ENCODE measurements at regions not wholly inside any gene's neighbourhood (a gene's known extent, or its start where the extent isn't known, plus 50 kb on each side); places are given as distances from the start of the nearest gene placed in this dataset.

GRCh38 chr14:89637581-89637980 is 220.5 kb upstream of the FOXN3 start:
- Histone ChIP-seq H3K27me3 (ENCODE audit: insufficient read depth, low read length) (no peaks in the 10 kb centered on the region), H3K79me2 (ENCODE audit: insufficient read depth, low read length) (no peaks in the 10 kb centered on the region), H3K4me3 (ENCODE audit: insufficient read depth, low read depth, low read length) (no peak overlapping the region), H3K9ac (ENCODE audit: low read length) (no peak overlapping the region), H3K4me1 (ENCODE audit: insufficient read depth, low read length) (no peaks in the 10 kb centered on the region), H3K36me3 (ENCODE audit: insufficient read depth, low read length) (no peaks in the 10 kb centered on the region), H3K4me2 (ENCODE audit: low read length) (no peak overlapping the region), H3K9me3 (ENCODE audit: insufficient read depth, low read depth, low read length) (no peaks in the 10 kb centered on the region), H4K20me1 (ENCODE audit: insufficient read depth, low read length) (no peaks in the 10 kb centered on the region), H2AFZ (ENCODE audit: low read depth, low read length) (no peak overlapping the region), H3K27ac (ENCODE audit: low read depth, low read length) (no peak overlapping the region)
- TF ChIP-seq, protein P1, sequence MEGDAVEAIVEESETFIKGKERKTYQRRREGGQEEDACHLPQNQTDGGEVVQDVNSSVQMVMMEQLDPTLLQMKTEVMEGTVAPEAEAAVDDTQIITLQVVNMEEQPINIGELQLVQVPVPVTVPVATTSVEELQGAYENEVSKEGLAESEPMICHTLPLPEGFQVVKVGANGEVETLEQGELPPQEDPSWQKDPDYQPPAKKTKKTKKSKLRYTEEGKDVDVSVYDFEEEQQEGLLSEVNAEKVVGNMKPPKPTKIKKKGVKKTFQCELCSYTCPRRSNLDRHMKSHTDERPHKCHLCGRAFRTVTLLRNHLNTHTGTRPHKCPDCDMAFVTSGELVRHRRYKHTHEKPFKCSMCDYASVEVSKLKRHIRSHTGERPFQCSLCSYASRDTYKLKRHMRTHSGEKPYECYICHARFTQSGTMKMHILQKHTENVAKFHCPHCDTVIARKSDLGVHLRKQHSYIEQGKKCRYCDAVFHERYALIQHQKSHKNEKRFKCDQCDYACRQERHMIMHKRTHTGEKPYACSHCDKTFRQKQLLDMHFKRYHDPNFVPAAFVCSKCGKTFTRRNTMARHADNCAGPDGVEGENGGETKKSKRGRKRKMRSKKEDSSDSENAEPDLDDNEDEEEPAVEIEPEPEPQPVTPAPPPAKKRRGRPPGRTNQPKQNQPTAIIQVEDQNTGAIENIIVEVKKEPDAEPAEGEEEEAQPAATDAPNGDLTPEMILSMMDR (IDR thresholded peaks at IDR 0.05; ENCODE audit: insufficient read depth, low read depth, low read length) = no peak
- no peak for TF ChIP-seq EZH2 (IDR thresholded peaks at IDR 0.05; ENCODE audit: insufficient read depth, low read length)
- Mint-ChIP-seq H3K9me3 (ENCODE audit: unreplicated experiment) (no peaks in the 10 kb centered on the region), H3K27ac (ENCODE audit: unreplicated experiment) (no peak overlapping the region), H3K36me3 (ENCODE audit: low read depth, unreplicated experiment) (no peaks in the 10 kb centered on the region), H3K4me3 (ENCODE audit: unreplicated experiment) (no peak overlapping the region), H3K27me3 (ENCODE audit: low read depth, unreplicated experiment) (no peaks in the 10 kb centered on the region), H3K4me1 (ENCODE audit: low read depth, unreplicated experiment) (peaks cover 9% of the 10 kb centered on the region)
- DNase-seq (ENCODE audit: low read depth) = no peak
- FAIRE-seq = no peak

DNA sequence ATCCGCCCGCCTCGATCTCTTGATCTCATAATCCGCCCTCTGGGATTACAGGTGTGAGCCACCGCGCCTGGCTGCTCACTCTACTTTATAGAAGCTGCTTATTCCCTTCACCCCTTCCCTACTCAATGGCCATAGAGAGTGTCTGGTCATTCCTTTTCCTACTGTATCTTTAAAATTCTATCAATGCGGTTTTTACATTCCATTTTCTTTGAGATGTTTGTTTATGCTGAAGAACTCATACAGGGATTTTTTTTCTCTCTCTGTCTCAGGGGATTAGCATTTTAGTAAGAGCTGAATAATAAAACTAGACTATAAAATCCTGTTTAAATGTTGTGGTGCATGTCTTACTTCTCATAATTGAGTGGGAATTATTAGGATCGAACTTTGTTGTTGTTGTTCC is 218.6 kb upstream of the FOXN3 start:
- no peak overlapping the region for H3K9ac ChIP-seq (ENCODE audit: low read length)
- no peak overlapping the region for H3K4me3 ChIP-seq (ENCODE audit: insufficient read depth, low read depth, low read length)
- Mint-ChIP-seq H3K4me3 (ENCODE audit: unreplicated experiment) (no peak overlapping the region), H3K27ac (ENCODE audit: unreplicated experiment) (peak overlapping the region; percentile 55), H3K27me3 (ENCODE audit: low read depth, unreplicated experiment) (no peaks in the 10 kb centered on the region), H3K4me1 (ENCODE audit: low read depth, unreplicated experiment) (peaks cover 19% of the 10 kb centered on the region), H3K9me3 (ENCODE audit: unreplicated experiment) (peaks cover 2% of the 10 kb centered on the region), H3K36me3 (ENCODE audit: low read depth, unreplicated experiment) (no peaks in the 10 kb centered on the region)
- H2AFZ ChIP-seq (ENCODE audit: low read depth, low read length) = no peak overlapping the region
- no peaks in the 10 kb centered on the region for H4K20me1 ChIP-seq (ENCODE audit: insufficient read depth, low read length)
- H3K27me3 ChIP-seq (ENCODE audit: insufficient read depth, low read length) = no peaks in the 10 kb centered on the region
- peak overlapping the region; percentile 7 for H3K4me2 ChIP-seq (ENCODE audit: low read length)
- no peaks in the 10 kb centered on the region for H3K9me3 ChIP-seq (ENCODE audit: insufficient read depth, low read depth, low read length)
- FAIRE-seq = no peak
- H3K36me3 ChIP-seq (ENCODE audit: insufficient read depth, low read length) = no peaks in the 10 kb centered on the region
- H3K27ac ChIP-seq (ENCODE audit: low read depth, low read length) = no peak overlapping the region
- no peaks in the 10 kb centered on the region for H3K79me2 ChIP-seq (ENCODE audit: insufficient read depth, low read length)
- H3K4me1 ChIP-seq (ENCODE audit: insufficient read depth, low read length) = peaks cover 12% of the 10 kb centered on the region
- TF ChIP-seq EZH2 (IDR thresholded peaks at IDR 0.05; ENCODE audit: insufficient read depth, low read length) = no peak
- TF ChIP-seq, protein P1 (IDR thresholded peaks at IDR 0.05; ENCODE audit: insufficient read depth, low read depth, low read length) = no peak
- no peak for DNase-seq (ENCODE audit: low read depth)

- TF ChIP-seq, protein P1 (IDR thresholded peaks at IDR 0.05; ENCODE audit: insufficient read depth, low read depth, low read length) = no peak
- no peak for TF ChIP-seq EZH2 (IDR thresholded peaks at IDR 0.05; ENCODE audit: insufficient read depth, low read length)
- Histone ChIP-seq H2AFZ (ENCODE audit: low read depth, low read length) (no peak overlapping the region), H3K79me2 (ENCODE audit: insufficient read depth, low read length) (no peaks in the 10 kb centered on the region), H3K9me3 (ENCODE audit: insufficient read depth, low read depth, low read length) (no peaks in the 10 kb centered on the region), H3K4me2 (ENCODE audit: low read length) (no peak overlapping the region), H3K27me3 (ENCODE audit: insufficient read depth, low read length) (no peaks in the 10 kb centered on the region), H4K20me1 (ENCODE audit: insufficient read depth, low read length) (no peaks in the 10 kb centered on the region), H3K4me1 (ENCODE audit: insufficient read depth, low read length) (peaks cover 20% of the 10 kb centered on the region), H3K27ac (ENCODE audit: low read depth, low read length) (no peak overlapping the region), H3K36me3 (ENCODE audit: insufficient read depth, low read length) (no peaks in the 10 kb centered on the region), H3K4me3 (ENCODE audit: insufficient read depth, low read depth, low read length) (no peak overlapping the region), H3K9ac (ENCODE audit: low read length) (no peak overlapping the region)
- H3K27me3 Mint-ChIP-seq (ENCODE audit: low read depth, unreplicated experiment) = no peaks in the 10 kb centered on the region
- no peak overlapping the region for H3K27ac Mint-ChIP-seq (ENCODE audit: unreplicated experiment)
- peaks cover 22% of the 10 kb centered on the region for H3K4me1 Mint-ChIP-seq (ENCODE audit: low read depth, unreplicated experiment)
- no peak overlapping the region for H3K4me3 Mint-ChIP-seq (ENCODE audit: unreplicated experiment)
- H3K9me3 Mint-ChIP-seq (ENCODE audit: unreplicated experiment) = peaks cover 4% of the 10 kb centered on the region
- H3K36me3 Mint-ChIP-seq (ENCODE audit: low read depth, unreplicated experiment) = no peaks in the 10 kb centered on the region
- FAIRE-seq (no peak), DNase-seq (ENCODE audit: low read depth) (no peak)
These were observed 217.0 kb upstream of the FOXN3 start for GRCh38 chr14:89634037-89634436.
